GM12878 (cell line): ENCODE measurements at regions not wholly inside any gene's neighbourhood (a gene's known extent, or its start where the extent isn't known, plus 50 kb on each side); places are given as distances from the start of the nearest gene placed in this dataset.
A peak's percentile ranks its signal among the peaks of the same experiment; 100 is the strongest.

Experiments used
- ATAC-seq: fragments of 200-7000 bp; cut with Tn5 transposase; 3 replicates; pipeline ENCODE4 v1.9.1; 2020; ENCODE audit warnings: mild to moderate bottlenecking, moderate library complexity
- BruUV-seq: library from RNA; stranded (reverse); fragments of 400-500 nt; replicated peaks from 2 replicates; lab custom pipeline; 2021; lab: Mats Ljungman, UMichigan
- CTCF ChIA-PET: fragments of 300-600 bp; sonication (Branson Sonifier 250); formaldehyde crosslinking; extraction: SDS; loops from one replicate; lab custom pipeline; 2021; ENCODE audit warnings: inconsistent platforms; lab: Yijun Ruan, JAX
- POLR2A ChIA-PET: fragments of 350-600 bp; formaldehyde crosslinking; extraction: SDS; loops from one replicate; lab custom pipeline; 2021; ENCODE audit warnings: inconsistent platforms; lab: Charles Lee
- RAD21 ChIA-PET: fragments of 300-600 bp; sonication (Branson Sonifier 250); formaldehyde crosslinking; loops from one replicate; lab custom pipeline; 2023; ENCODE audit warnings: antibody characterized with exemption; ENCODE audit not compliant: unreplicated experiment; lab: Charles Lee
- SMC1A ChIA-PET: fragments of 300-600 bp; sonication (Branson Sonifier 250); formaldehyde crosslinking; loops from one replicate; lab custom pipeline; 2023; ENCODE audit not compliant: unreplicated experiment, uncharacterized antibody; lab: Charles Lee
- DNase-seq: peaks from one replicate; pipeline ENCODE4 v3.0.0-alpha.2; 2011; ENCODE audit warnings: low read depth, low spot score
- FAIRE-seq: peaks from 3 replicates; lab custom pipeline; 2011; peaks lifted over from hg19 to GRCh38; lab: Jason Lieb, UNC
- H2AFZ ChIP-seq: 2 replicates; pipeline ENCODE4 v1.6.0; 2011; ENCODE audit warnings: low read depth, low read length, control low read depth; ENCODE audit not compliant: control insufficient read depth
- H3K27ac ChIP-seq: 2 replicates; pipeline ENCODE4 v1.5.1; 2011; ENCODE audit warnings: control low read depth; ENCODE audit not compliant: control insufficient read depth, insufficient read depth
- H3K27me3 ChIP-seq, 2 experiments: replicated peaks in 1 of 2; 2 replicates each; pipeline versions ENCODE4 v1.6.0 to v1.6.1; 2011; ENCODE audit warnings: low read length in 1 of 2; ENCODE audit not compliant: control insufficient read depth in 2 of 2, insufficient read depth in 2 of 2
- H3K36me3 ChIP-seq, 2 experiments: 2 replicates each; pipeline ENCODE4 v1.5.1; 2011; ENCODE audit warnings: low read length in 1 of 2; ENCODE audit not compliant: control insufficient read depth in 2 of 2, insufficient read depth in 2 of 2
- H3K4me1 ChIP-seq: 2 replicates; pipeline ENCODE4 v1.6.1; 2011; ENCODE audit warnings: mild to moderate bottlenecking, low read length, moderate library complexity, mixed read lengths; ENCODE audit not compliant: control insufficient read depth, insufficient read depth
- H3K4me2 ChIP-seq: 2 replicates; pipeline ENCODE4 v1.6.0; 2011; ENCODE audit warnings: control low read depth; ENCODE audit not compliant: control insufficient read depth, insufficient read depth
- H3K4me3 ChIP-seq: fragments of 200-600 bp; sonication (generic); 2 replicates; pipeline ENCODE4 v1.5.1; 2016
- H3K79me2 ChIP-seq: 2 replicates; pipeline ENCODE4 v1.6.0; 2011; ENCODE audit warnings: low read length; ENCODE audit not compliant: control insufficient read depth, insufficient read depth
- H3K9ac ChIP-seq: 2 replicates; pipeline ENCODE4 v1.8.0; 2011; ENCODE audit warnings: low read length, control low read depth, mixed read lengths; ENCODE audit not compliant: control insufficient read depth, insufficient read depth
- H3K9me3 ChIP-seq: replicated peaks from 3 replicates; pipeline ENCODE4 v1.5.1; 2011; ENCODE audit warnings: mild to moderate bottlenecking, low read length; ENCODE audit not compliant: control insufficient read depth, insufficient read depth
- H4K20me1 ChIP-seq: 2 replicates; pipeline ENCODE4 v1.6.0; 2011; ENCODE audit not compliant: control insufficient read depth, insufficient read depth
- BMI1 ChIP-seq: fragments of 450-650 bp; IDR thresholded peaks from 2 replicates; pipeline ENCODE4 v1.6.1; 2016; ENCODE audit warnings: mild to moderate bottlenecking, moderate library complexity, borderline replicate concordance
- CHD1 ChIP-seq: IDR thresholded peaks from 2 replicates; pipeline ENCODE4 v1.6.1; 2012; ENCODE audit warnings: low read depth, low read length, improper control_type of control experiment
- NFYA ChIP-seq: IDR thresholded peaks from 2 replicates; pipeline ENCODE4 v1.6.1; 2011; ENCODE audit warnings: low read depth, mild to moderate bottlenecking, low read length, improper control_type of control experiment, borderline replicate concordance
- NR2C2 ChIP-seq: IDR thresholded peaks from 2 replicates; pipeline ENCODE4 v1.6.1; 2011; ENCODE audit warnings: borderline replicate concordance, low read depth; ENCODE audit not compliant: control insufficient read depth, insufficient read length
- PAX5 ChIP-seq: IDR thresholded peaks from 2 replicates; pipeline ENCODE4 v1.6.1; 2011; ENCODE audit warnings: low read depth, low read length, borderline replicate concordance
- RCOR1 ChIP-seq: conservative IDR thresholded peaks from 2 replicates; pipeline ENCODE4 v1.6.1; 2012; ENCODE audit warnings: low read depth, low read length, improper control_type of control experiment
- RELA ChIP-seq: fragments of 450-650 bp; IDR thresholded peaks from 2 replicates; pipeline ENCODE4 v1.8.0; 2014; ENCODE audit warnings: borderline replicate concordance; ENCODE audit not compliant: partially characterized antibody
- SUZ12 ChIP-seq: fragments of 200-600 bp; sonication (generic); IDR thresholded peaks from one replicate; pipeline ENCODE4 v1.6.1; 2018; ENCODE audit warnings: antibody characterized with exemption, mild to moderate bottlenecking; ENCODE audit not compliant: unreplicated experiment
- ZSCAN29 ChIP-seq: fragments of 450-650 bp; IDR thresholded peaks from 2 replicates; pipeline ENCODE4 v1.6.1; 2017; ENCODE audit warnings: mild to moderate bottlenecking, moderate library complexity
- WGBS: methylation state at CpG from one replicate; pipeline ENCODE4 v1.1.6; 2016; ENCODE audit warnings: low lambda C conversion rate; ENCODE audit not compliant: insufficient replicate concordance, insufficient coverage; ENCODE audit errors: missing lambda C conversion rate; 5-methylcytosine and 5-hydroxymethylcytosine counted together
- in situ Hi-C: fragments of 300-500 bp; cut with MboI; formaldehyde crosslinking; loops from 9 replicates; pipeline ENCODE4 v1.14.3; 2018; ENCODE audit warnings: mixed read lengths
- intact Hi-C: fragments of 100-400 bp; cut with micrococcal nuclease; formaldehyde crosslinking; loops from one replicate; pipeline ENCODE4 v1.14.2; 2022; ENCODE audit not compliant: unreplicated experiment

GRCh38 chr4:155487210-155487609 is 110.4 kb upstream of the MAP9 start:
- Histone ChIP-seq H3K27me3 (no peaks in the 10 kb centered on the region), H4K20me1 (no peaks in the 10 kb centered on the region), H3K9ac (no peak overlapping the region), H2AFZ (no peak overlapping the region), H3K4me2 (no peak overlapping the region), H3K27ac (no peak overlapping the region), H3K36me3 (no peaks in the 10 kb centered on the region), H3K4me3 (no peak overlapping the region), H3K79me2 (no peaks in the 10 kb centered on the region), H3K4me1 (no peaks in the 10 kb centered on the region), H3K9me3 (no peaks in the 10 kb centered on the region)
- ChIA-PET RAD21 (no interaction called here), SMC1A (interaction anchor here (0.6 to 1.9 kb wide), 4 partner anchors 9 to 1498 kb away, joined by 3 to 5 read pairs (median 4); no protein-coding TSS in a partner anchor), POLR2A (no interaction called here), CTCF (interaction anchor here (1.2 kb wide), 1 partner anchor 83 kb away, joined by 3 read pairs; no protein-coding TSS in a partner anchor)
- intact Hi-C loops (no loop called here), in situ Hi-C loops (no loop called here)
- DNase-seq: no peak
- ATAC-seq: 0 out of 3 replicates have a peak, but pooled peaks have one; percentile 22
- no TSS peak for BruUV-seq
- TF ChIP-seq CHD1 (no peak), NR2C2 (no peak), SUZ12 (no peak), ZSCAN29 (no peak), PAX5 (no peak), NFYA (no peak), RELA (no peak)
- FAIRE-seq: no peak

DNA sequence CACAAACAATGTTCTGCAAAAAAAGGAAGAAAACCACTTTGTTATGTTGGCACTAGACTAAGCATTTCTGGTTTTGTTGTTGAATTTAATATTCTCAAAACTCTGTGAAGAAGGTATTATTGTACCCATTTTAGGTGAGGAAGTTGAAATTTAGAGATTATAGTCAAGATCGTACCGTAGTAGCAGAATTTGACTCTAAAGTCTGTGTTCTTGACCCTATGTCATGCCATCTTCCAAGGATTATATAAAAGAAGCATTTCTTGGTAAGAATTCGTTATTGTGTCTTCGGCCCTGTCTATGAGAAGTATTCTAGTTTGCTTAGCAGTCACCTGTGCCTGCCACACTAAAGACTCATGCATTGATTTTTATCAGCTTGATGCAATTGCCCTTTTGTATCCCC is 104.4 kb upstream of the MAP9 start:
- FAIRE-seq: no peak

More for the DNA sequence above, 104.4 kb upstream of the MAP9 start:
- DNase-seq (no peak), ATAC-seq (no peak)
- no TSS peak for BruUV-seq
- no peaks in the 10 kb centered on the region for H3K79me2 ChIP-seq
- intact Hi-C loops (no loop called here), in situ Hi-C loops (no loop called here)
- 64% methylated on average over 4 of the region's 4 CpGs for WGBS
- no peak overlapping the region for H3K9ac ChIP-seq
- no peak overlapping the region for H3K4me2 ChIP-seq
- no peaks in the 10 kb centered on the region for H3K9me3 ChIP-seq
- H3K36me3 ChIP-seq: no peaks in the 10 kb centered on the region
- TF ChIP-seq RCOR1: no peak
- TF ChIP-seq BMI1: 0 out of 2 replicates have a peak, but pooled peaks have one; percentile 29
- no peaks in the 10 kb centered on the region for H4K20me1 ChIP-seq
- ChIA-PET POLR2A (interaction anchor here (0.8 kb wide), 1 partner anchor 10 kb away, joined by 3 read pairs; no protein-coding TSS in a partner anchor), CTCF (interaction anchor here (2.1 kb wide), 1 partner anchor 15 kb away, joined by 8 read pairs; no protein-coding TSS in a partner anchor), SMC1A (no interaction called here), RAD21 (no interaction called here)
- no peaks in the 10 kb centered on the region for H3K4me1 ChIP-seq
- no peak overlapping the region for H3K27ac ChIP-seq
- no peak overlapping the region for H3K4me3 ChIP-seq
- no peaks in the 10 kb centered on the region for H3K27me3 ChIP-seq
- no peak overlapping the region for H2AFZ ChIP-seq
